ENCODE measurements at regions not wholly inside any gene's neighbourhood (a gene's known extent, or its start where the extent isn't known, plus 50 kb on each side); places are given as distances from the start of the nearest gene placed in this dataset.

GRCh38 chr15:56523521-56523920, 58.6 kb upstream of the MNS1 start:
- no peaks in the 10 kb centered on the region for H3K36me3 Mint-ChIP-seq (ENCODE audit: insufficient read depth, unreplicated experiment)
- H3K27ac Mint-ChIP-seq (ENCODE audit: low read depth, unreplicated experiment) = no peak overlapping the region
- intact Hi-C loops (cut with micrococcal nuclease) = no loop called here
- DNase-seq (ENCODE audit: unreplicated experiment) = no peak
- H3K9me3 Mint-ChIP-seq (ENCODE audit: unreplicated experiment) = peaks cover 8% of the 10 kb centered on the region
- no peak overlapping the region for H3K4me3 Mint-ChIP-seq (ENCODE audit: unreplicated experiment)
- H3K27me3 Mint-ChIP-seq (ENCODE audit: insufficient read depth, unreplicated experiment) = peaks cover 55% of the 10 kb centered on the region
- H3K4me1 Mint-ChIP-seq (ENCODE audit: insufficient read depth, unreplicated experiment) = peaks cover 6% of the 10 kb centered on the region
- no peak for TF ChIP-seq CTCF (IDR thresholded peaks at IDR 0.05; ENCODE audit: unreplicated experiment)
- BruUV-seq (replicated peaks) = no TSS peak
- CTCF ChIA-PET = interaction anchor here (0.7 kb wide), 1 partner anchor 816 kb away, joined by 3 read pairs; no protein-coding TSS in a partner anchor
- POLR2A ChIA-PET = interaction anchor here (0.7 kb wide), 1 partner anchor 59 kb away, joined by 4 read pairs; the partner anchor contains the start of gene MNS1

DNA sequence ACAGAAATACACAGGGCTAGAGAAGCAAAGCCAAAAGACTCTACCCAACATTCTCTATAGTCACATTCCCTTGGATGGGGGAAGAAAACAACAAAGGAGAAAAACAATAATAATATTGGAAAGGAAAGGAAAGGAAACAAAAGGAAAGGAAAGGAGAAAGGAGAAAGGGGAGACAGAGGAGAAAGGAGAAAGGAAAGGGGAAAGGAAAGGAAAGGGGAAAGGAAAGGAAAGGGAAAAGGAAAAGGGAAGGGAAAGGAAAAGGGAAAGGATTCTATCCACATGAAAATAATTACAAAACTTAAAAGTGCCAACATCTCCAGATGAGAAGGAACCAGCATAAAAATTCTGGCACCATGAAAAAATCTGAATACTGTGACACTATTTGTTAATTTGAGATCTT, 54.1 kb upstream of the MNS1 start:
- no peak overlapping the region for H3K27ac Mint-ChIP-seq (ENCODE audit: low read depth, unreplicated experiment)
- TF ChIP-seq CTCF (IDR thresholded peaks at IDR 0.05; ENCODE audit: unreplicated experiment) = no peak
- H3K9me3 Mint-ChIP-seq (ENCODE audit: unreplicated experiment) = peaks cover 8% of the 10 kb centered on the region
- BruUV-seq (replicated peaks) = no TSS peak
- H3K4me3 Mint-ChIP-seq (ENCODE audit: unreplicated experiment) = no peak overlapping the region
- no peaks in the 10 kb centered on the region for H3K36me3 Mint-ChIP-seq (ENCODE audit: insufficient read depth, unreplicated experiment)
- H3K27me3 Mint-ChIP-seq (ENCODE audit: insufficient read depth, unreplicated experiment) = peaks cover 28% of the 10 kb centered on the region
- ChIA-PET POLR2A (interaction anchor here (1.1 kb wide), 1 partner anchor 14 kb away, joined by 7 read pairs; no protein-coding TSS in a partner anchor), CTCF (interaction anchor here (0.7 to 1.2 kb wide), 3 partner anchors 10 to 28 kb away, joined by 3 to 4 read pairs (median 3); no protein-coding TSS in a partner anchor)
- peaks cover 6% of the 10 kb centered on the region for H3K4me1 Mint-ChIP-seq (ENCODE audit: insufficient read depth, unreplicated experiment)
- DNase-seq (ENCODE audit: unreplicated experiment) = no peak
- intact Hi-C loops (cut with micrococcal nuclease) = no loop called here

Data from MCF 10A (cell line).